ENCODE measurements at regions not wholly inside any gene's neighbourhood (a gene's known extent, or its start where the extent isn't known, plus 50 kb on each side); places are given as distances from the start of the nearest gene placed in this dataset.

DNA sequence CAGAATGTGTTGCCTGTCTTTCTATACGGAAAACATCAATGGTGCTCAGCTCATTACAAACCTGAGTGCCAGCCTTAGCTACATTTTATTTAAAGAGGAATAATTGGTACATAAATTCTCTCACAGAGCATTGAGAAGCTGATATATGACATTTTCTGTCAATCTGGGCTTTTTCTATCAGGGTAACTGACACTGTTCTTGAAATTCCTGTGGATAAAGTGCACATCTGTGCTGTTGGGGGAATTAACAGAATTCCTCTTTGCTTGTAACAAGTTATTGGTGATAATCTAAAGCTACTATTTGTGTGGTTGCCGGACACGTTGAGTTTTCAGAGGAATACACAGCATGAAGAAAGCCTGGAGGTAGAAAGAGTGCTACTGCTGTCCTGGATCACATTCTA is 668.6 kb downstream of the SORCS1 start:
- TF ChIP-seq SP1 (IDR thresholded peaks at IDR 0.05): no peak
- POLR2A ChIA-PET: no interaction called here
- no peak for DNase-seq (ENCODE audit: extremely low spot score)
- CTCF ChIA-PET: no interaction called here

- CTCF ChIA-PET: no interaction called here
- no peak for TF ChIP-seq PKNOX1 (IDR thresholded peaks at IDR 0.05)
- no peak for DNase-seq (ENCODE audit: extremely low spot score)
Measured at GRCh38 chr10:106493751-106494150, 670.8 kb downstream of the SORCS1 start.

GRCh38 chr10:106493226-106493625 is 671.3 kb downstream of the SORCS1 start:
- CTCF ChIA-PET: no interaction called here

More at GRCh38 chr10:106493751-106494150, 670.8 kb downstream of the SORCS1 start:
- POLR2A ChIA-PET: no interaction called here

GRCh38 chr10:106487726-106488125 is 676.8 kb downstream of the SORCS1 start:
- TF ChIP-seq SP1 (IDR thresholded peaks at IDR 0.05): no peak
- TF ChIP-seq ELF4 (IDR thresholded peaks at IDR 0.05): no peak
- no peak for TF ChIP-seq BHLHE40 (IDR thresholded peaks at IDR 0.05; ENCODE audit: borderline replicate concordance)
- no peak for TF ChIP-seq L3MBTL2 (conservative IDR thresholded peaks at IDR 0.05)
- no peak for TF ChIP-seq FOXM1 (IDR thresholded peaks at IDR 0.05; ENCODE audit: borderline replicate concordance)
- TF ChIP-seq LEF1 (IDR thresholded peaks at IDR 0.05; ENCODE audit: borderline replicate concordance): no peak
- TF ChIP-seq ARNT (IDR thresholded peaks at IDR 0.05): no peak
- TF ChIP-seq ZNF384 (IDR thresholded peaks at IDR 0.05): no peak
- TF ChIP-seq PKNOX1 (IDR thresholded peaks at IDR 0.05): no peak
- no peak for TF ChIP-seq FOXK2 (IDR thresholded peaks at IDR 0.05)
- no peak for TF ChIP-seq SUZ12 (IDR thresholded peaks at IDR 0.05)
- TF ChIP-seq HDGF (IDR thresholded peaks at IDR 0.05; ENCODE audit: borderline replicate concordance): no peak
- no peak for TF ChIP-seq FOXA1 (IDR thresholded peaks at IDR 0.05)
- no peak for TF ChIP-seq CTBP1 (IDR thresholded peaks at IDR 0.05; ENCODE audit: borderline replicate concordance)
- no peak for TF ChIP-seq NFRKB (IDR thresholded peaks at IDR 0.05)
- no peak for TF ChIP-seq TARDBP (IDR thresholded peaks at IDR 0.05)
- no peak for DNase-seq (ENCODE audit: extremely low spot score)
- ChIA-PET CTCF (no interaction called here), POLR2A (no interaction called here)

More at GRCh38 chr10:106493226-106493625, 671.3 kb downstream of the SORCS1 start:
- no peak for TF ChIP-seq SP1 (IDR thresholded peaks at IDR 0.05)
- TF ChIP-seq FOXM1 (IDR thresholded peaks at IDR 0.05; ENCODE audit: borderline replicate concordance): no peak
- TF ChIP-seq SUZ12 (IDR thresholded peaks at IDR 0.05): no peak
- TF ChIP-seq PKNOX1 (IDR thresholded peaks at IDR 0.05): no peak
- TF ChIP-seq FOXA1 (IDR thresholded peaks at IDR 0.05): no peak
- no peak for TF ChIP-seq L3MBTL2 (conservative IDR thresholded peaks at IDR 0.05)
- TF ChIP-seq TARDBP (IDR thresholded peaks at IDR 0.05): no peak
- no peak for TF ChIP-seq LEF1 (IDR thresholded peaks at IDR 0.05; ENCODE audit: borderline replicate concordance)
- TF ChIP-seq CTBP1 (IDR thresholded peaks at IDR 0.05; ENCODE audit: borderline replicate concordance): no peak
- no peak for TF ChIP-seq NFRKB (IDR thresholded peaks at IDR 0.05)
- no peak for TF ChIP-seq FOXK2 (IDR thresholded peaks at IDR 0.05)
- no peak for TF ChIP-seq HDGF (IDR thresholded peaks at IDR 0.05; ENCODE audit: borderline replicate concordance)
- POLR2A ChIA-PET: no interaction called here
- DNase-seq (ENCODE audit: extremely low spot score): no peak

DNA sequence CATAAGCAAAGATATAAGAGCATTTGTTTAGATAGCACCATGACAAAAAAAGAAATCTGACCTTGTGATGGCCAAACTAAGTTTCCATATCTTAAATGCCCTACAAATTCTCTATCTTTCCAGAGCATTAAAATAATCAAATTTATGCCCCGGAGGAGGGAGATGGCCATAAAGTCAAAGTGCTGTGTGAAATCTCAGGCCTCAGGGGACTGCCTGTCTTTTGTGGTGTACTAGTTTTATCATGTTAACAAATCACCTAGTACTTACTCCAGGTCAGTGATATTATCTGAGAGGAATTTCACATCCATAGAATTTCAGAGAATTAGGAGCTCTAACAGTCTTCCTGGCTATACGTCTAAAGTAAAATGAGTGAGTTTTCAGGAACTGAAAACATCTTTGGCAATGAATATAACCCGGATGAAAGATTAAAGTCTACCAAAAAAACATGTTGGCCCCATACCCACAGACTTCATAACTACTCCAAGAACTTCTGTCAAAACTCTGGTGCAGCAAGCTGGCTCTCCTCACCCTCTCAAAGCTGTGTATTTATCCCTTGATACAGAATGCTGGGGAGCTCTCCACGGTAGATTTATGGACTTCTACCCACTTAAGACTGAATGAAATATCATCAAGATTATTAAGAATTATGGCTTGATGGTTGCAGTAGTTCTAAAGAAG is 682.8 kb downstream of the SORCS1 start:
- no peak for DNase-seq (ENCODE audit: extremely low spot score)
- TF ChIP-seq LEF1 (IDR thresholded peaks at IDR 0.05; ENCODE audit: borderline replicate concordance) (no peak), ARNT (IDR thresholded peaks at IDR 0.05) (no peak), FOXM1 (IDR thresholded peaks at IDR 0.05; ENCODE audit: borderline replicate concordance) (no peak), L3MBTL2 (conservative IDR thresholded peaks at IDR 0.05) (no peak), ZNF384 (IDR thresholded peaks at IDR 0.05) (no peak), BHLHE40 (IDR thresholded peaks at IDR 0.05; ENCODE audit: borderline replicate concordance) (no peak), FOXA1 (IDR thresholded peaks at IDR 0.05) (no peak), NFRKB (IDR thresholded peaks at IDR 0.05) (no peak), CTBP1 (IDR thresholded peaks at IDR 0.05; ENCODE audit: borderline replicate concordance) (no peak)
- ChIA-PET POLR2A (no interaction called here), CTCF (no interaction called here)

DNA sequence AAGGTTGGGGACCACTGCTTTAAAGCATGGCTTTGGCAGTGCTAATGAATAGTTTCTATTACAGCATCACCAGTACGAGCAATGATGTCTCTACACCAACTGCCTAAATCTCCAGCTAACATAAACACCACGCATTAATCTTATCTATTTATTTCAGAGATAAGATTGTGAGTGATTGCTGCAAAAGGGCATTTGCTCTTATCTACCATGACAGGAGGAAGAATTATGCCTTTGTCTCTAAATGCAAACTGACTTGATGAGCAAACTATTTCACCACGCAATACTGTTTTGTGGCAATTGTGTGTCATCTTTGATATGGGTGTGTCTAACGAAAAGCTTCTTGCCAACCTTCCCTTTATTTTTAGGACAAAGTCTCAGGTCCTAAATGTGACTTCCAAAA is 684.9 kb downstream of the SORCS1 start:
- DNase-seq (ENCODE audit: extremely low spot score): no peak
- CTCF ChIA-PET: no interaction called here
- TF ChIP-seq PKNOX1 (IDR thresholded peaks at IDR 0.05) (no peak), NFRKB (IDR thresholded peaks at IDR 0.05) (no peak), CTBP1 (IDR thresholded peaks at IDR 0.05; ENCODE audit: borderline replicate concordance) (no peak), FOXA1 (IDR thresholded peaks at IDR 0.05) (no peak), TARDBP (IDR thresholded peaks at IDR 0.05) (no peak), BHLHE40 (IDR thresholded peaks at IDR 0.05; ENCODE audit: borderline replicate concordance) (no peak), L3MBTL2 (conservative IDR thresholded peaks at IDR 0.05) (no peak), HDGF (IDR thresholded peaks at IDR 0.05; ENCODE audit: borderline replicate concordance) (no peak), FOXM1 (IDR thresholded peaks at IDR 0.05; ENCODE audit: borderline replicate concordance) (no peak), FOXK2 (IDR thresholded peaks at IDR 0.05) (no peak)
- POLR2A ChIA-PET: no interaction called here

All from HEK293T (cell line).